ENCODE measurements at regions not wholly inside any gene's neighbourhood (a gene's known extent, or its start where the extent isn't known, plus 50 kb on each side); places are given as distances from the start of the nearest gene placed in this dataset.
A peak's percentile ranks its signal among the peaks of the same experiment; 100 is the strongest.
"Not testable (repeated sequence)": the region's sequence is repeated elsewhere in the genome, so short reads cannot be mapped to it uniquely, and the experiment has no call there.

- DNase-seq (ENCODE audit: low spot score) = no peak
Measured at GRCh38 chr12:31216479-31216878, 109.5 kb downstream of the SINHCAF start.

- DNase-seq (ENCODE audit: low spot score) = no peak
Measured at GRCh38 chr12:31217356-31218130, 108.4 kb downstream of the SINHCAF start.

- no peak for DNase-seq (ENCODE audit: low spot score)
Measured at GRCh38 chr12:31218203-31219025, 107.5 kb downstream of the SINHCAF start.

GRCh38 chr12:31219521-31219920 lies 106.4 kb downstream of the SINHCAF start:
- no peak for DNase-seq (ENCODE audit: low spot score)

GRCh38 chr12:31220061-31220460 lies 105.9 kb downstream of the SINHCAF start:
- no peak for DNase-seq (ENCODE audit: low spot score)

GRCh38 chr12:31220633-31221550 lies 105.1 kb downstream of the SINHCAF start:
- no peak for DNase-seq (ENCODE audit: low spot score)

- no peak for DNase-seq (ENCODE audit: low spot score)
Measured at GRCh38 chr12:31221551-31221945, 104.4 kb downstream of the SINHCAF start.

GRCh38 chr12:31222620-31223222 lies 103.2 kb downstream of the SINHCAF start:
- DNase-seq (ENCODE audit: low spot score) = no peak

GRCh38 chr12:31223640-31224039 lies 102.3 kb downstream of the SINHCAF start:
- not testable (repeated sequence) for DNase-seq (ENCODE audit: low spot score)

- DNase-seq (ENCODE audit: low spot score) = no peak
Measured at GRCh38 chr12:31224768-31225448, 101.0 kb downstream of the SINHCAF start.

GRCh38 chr12:31225656-31226535 lies 100.1 kb downstream of the SINHCAF start:
- DNase-seq (ENCODE audit: low spot score) = no peak

GRCh38 chr12:31226639-31227038 lies 99.3 kb downstream of the SINHCAF start:
- no peak for DNase-seq (ENCODE audit: low spot score)

GRCh38 chr12:31227401-31227981 lies 98.5 kb downstream of the SINHCAF start:
- no peak for DNase-seq (ENCODE audit: low spot score)

- peak; percentile 15 for DNase-seq (ENCODE audit: low spot score)
Measured at GRCh38 chr12:31228811-31229792, 96.8 kb downstream of the SINHCAF start.

GRCh38 chr12:31230004-31230403 lies 95.9 kb downstream of the SINHCAF start:
- no peak for DNase-seq (ENCODE audit: low spot score)

All from LoVo (cell line).